Fibroblast of villous mesenchyme (primary cell): ENCODE measurements at regions not wholly inside any gene's neighbourhood (a gene's known extent, or its start where the extent isn't known, plus 50 kb on each side); places are given as distances from the start of the nearest gene placed in this dataset.
A peak's percentile ranks its signal among the peaks of the same experiment; 100 is the strongest.

Experiments used
- DNase-seq: peaks from one replicate; pipeline ENCODE4 v3.0.0-alpha.2; 2010; ENCODE audit warnings: low read depth
- H3K4me3 ChIP-seq: 2 replicates; pipeline ENCODE4 v1.5.1; 2011; ENCODE audit warnings: low read depth, mild to moderate bottlenecking, low read length
- TF ChIP-seq, protein P1 (sequence below): IDR thresholded peaks from 2 replicates; pipeline ENCODE4 v1.5.1; 2012; ENCODE audit warnings: low read depth, mild to moderate bottlenecking, low read length; ENCODE audit not compliant: insufficient read depth

DNA sequence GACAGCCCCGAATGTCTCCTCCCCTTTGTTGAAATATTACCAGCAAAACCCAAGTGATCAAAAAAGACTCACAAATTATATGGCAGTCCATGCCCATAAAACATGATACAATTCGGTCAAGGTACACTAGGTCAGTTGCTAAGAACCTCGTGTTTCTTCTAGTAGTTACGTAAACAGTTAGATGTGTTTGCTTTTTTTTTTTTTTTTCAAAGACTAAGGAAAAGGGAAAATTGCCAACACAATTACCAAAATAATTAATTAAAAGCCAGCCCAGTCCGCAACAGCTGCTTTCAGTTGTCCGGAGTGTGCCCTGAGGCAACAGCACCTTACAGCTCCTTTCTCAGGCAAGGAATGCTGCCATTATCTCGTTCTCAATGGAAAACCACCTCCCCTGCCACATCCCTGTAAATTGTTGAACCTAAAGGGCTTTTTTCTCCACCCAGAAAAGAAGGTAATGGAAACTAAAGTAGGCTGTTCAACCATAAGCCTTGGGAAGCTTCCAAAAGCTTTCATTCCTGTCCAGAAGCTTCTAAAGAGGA is 129.2 kb upstream of the TSC22D2 start:
- TF ChIP-seq, protein P1, sequence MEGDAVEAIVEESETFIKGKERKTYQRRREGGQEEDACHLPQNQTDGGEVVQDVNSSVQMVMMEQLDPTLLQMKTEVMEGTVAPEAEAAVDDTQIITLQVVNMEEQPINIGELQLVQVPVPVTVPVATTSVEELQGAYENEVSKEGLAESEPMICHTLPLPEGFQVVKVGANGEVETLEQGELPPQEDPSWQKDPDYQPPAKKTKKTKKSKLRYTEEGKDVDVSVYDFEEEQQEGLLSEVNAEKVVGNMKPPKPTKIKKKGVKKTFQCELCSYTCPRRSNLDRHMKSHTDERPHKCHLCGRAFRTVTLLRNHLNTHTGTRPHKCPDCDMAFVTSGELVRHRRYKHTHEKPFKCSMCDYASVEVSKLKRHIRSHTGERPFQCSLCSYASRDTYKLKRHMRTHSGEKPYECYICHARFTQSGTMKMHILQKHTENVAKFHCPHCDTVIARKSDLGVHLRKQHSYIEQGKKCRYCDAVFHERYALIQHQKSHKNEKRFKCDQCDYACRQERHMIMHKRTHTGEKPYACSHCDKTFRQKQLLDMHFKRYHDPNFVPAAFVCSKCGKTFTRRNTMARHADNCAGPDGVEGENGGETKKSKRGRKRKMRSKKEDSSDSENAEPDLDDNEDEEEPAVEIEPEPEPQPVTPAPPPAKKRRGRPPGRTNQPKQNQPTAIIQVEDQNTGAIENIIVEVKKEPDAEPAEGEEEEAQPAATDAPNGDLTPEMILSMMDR = no peak
- peak; percentile 47 for DNase-seq

DNA sequence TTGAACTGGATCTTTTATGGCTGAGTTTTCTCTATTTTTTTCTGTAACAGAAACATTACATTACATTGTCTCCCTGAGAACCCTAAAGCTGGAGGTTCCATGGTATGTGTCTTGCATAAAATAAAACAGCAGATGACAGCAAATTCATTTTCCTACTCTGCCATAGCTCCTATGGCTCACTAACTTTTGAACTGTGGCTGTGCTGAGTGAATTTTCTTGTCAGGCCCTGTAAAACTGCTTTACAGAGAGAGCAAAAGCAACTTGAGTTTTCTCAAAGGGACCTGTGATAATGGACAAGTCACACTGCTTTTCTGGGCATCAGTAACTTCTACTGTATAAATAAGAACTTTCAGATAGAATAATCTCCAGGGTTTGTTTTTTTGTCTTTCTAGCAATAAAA is 129.9 kb upstream of the TSC22D2 start:
- no peak overlapping the region for H3K4me3 ChIP-seq
- DNase-seq = no peak
- TF ChIP-seq, protein P1 = no peak

More for the DNA sequence above, 129.2 kb upstream of the TSC22D2 start:
- no peak overlapping the region for H3K4me3 ChIP-seq

DNA sequence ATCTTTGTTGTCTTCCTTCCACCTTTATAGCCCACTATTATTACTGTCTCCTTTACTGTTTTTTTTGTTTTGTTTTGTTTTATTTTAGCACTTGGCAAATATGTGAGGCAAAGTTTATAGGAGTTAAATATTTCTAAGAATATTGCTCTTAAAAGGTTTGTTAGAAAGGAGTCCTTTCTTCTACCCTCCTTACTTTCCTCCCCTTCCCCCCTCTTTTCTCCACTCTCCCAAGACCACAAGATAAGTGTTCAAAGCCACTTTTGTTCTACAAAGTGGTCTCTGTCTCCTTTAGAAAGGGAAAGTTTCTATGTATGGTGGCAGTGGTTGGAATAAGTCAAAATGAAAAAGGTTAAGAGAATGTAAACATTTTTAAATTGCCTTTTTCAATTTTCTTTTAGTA is 130.7 kb upstream of the TSC22D2 start:
- DNase-seq = no peak
- TF ChIP-seq, protein P1 = no peak
- H3K4me3 ChIP-seq = no peak overlapping the region

DNA sequence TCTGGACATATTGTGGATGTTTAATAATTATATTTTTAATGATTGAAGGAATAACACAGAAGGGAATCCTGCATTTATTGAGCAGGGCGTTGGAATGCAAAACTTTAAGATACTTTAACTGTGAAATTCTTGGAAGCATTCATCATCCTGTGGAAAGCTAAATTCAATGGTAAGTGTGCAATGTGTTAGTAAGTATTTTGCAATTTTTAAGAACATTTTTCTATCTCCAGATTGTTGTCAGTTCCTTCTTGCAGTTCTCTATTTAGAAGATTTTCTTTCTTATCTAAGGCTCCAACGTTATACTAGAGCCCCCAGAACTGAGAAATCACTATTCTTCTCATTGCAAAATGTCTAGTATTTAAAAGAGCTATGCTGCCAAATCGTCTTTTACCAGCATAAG is 132.2 kb upstream of the TSC22D2 start:
- DNase-seq = peak; percentile 17
- TF ChIP-seq, protein P1 = no peak

DNA sequence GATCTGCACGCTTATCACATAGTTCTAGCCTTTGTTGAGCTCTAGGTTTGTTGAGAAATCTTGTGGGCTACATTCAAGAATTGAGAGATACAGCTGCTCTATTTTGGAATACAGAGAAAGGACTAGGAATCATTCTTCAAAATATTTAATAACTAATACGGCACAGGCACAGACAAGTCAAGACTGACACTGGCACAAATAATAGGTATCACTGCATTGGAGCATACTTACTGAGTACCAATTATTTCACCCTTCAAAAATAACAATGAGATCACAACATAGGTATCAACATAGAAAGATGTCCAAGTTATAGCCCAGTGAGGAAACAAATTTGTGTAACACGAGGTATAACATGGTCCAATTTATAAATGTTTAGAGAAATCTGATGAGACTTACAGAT is 133.7 kb upstream of the TSC22D2 start:
- H3K4me3 ChIP-seq = no peak overlapping the region
- TF ChIP-seq, protein P1 = no peak
- no peak for DNase-seq

More for the DNA sequence above, 132.2 kb upstream of the TSC22D2 start:
- no peak overlapping the region for H3K4me3 ChIP-seq

DNA sequence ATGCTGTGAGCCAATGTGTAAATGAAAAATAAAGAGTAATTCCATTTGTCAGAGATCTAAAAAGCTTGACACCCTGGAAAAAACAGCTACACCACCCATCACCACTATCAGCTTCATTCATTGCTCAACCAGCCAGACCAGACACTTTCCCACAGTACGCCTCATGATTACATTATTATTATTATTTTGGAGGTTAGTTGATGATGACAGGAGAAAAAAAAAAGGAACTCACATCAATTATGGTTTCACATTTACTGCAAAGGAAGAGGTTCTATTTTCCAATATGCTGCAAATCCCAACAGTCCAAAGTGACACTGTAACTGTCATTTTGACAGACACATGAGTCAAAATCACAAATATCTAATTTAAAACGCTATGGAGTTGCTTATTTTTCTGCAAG is 134.7 kb upstream of the TSC22D2 start:
- no peak for DNase-seq
- TF ChIP-seq, protein P1 = no peak
- no peak overlapping the region for H3K4me3 ChIP-seq

DNA sequence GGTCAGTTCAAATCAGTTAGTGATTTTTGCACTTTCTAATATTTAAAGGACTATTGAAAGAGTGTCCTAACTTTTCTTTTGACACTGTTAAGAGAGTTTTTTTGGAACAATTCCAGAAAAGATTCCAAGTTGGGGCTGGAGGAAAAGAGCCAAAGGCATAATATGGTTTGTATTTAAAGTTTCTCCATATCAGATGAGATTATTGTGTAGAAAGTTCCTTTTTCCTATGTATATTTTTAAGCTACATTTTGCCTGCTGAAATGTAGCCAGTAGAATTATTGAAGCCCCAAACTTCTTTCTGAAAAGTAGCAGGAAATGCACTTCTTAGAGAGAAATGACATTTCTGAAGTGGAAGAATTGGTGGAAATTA is 136.5 kb upstream of the TSC22D2 start:
- TF ChIP-seq, protein P1 = no peak
- no peak overlapping the region for H3K4me3 ChIP-seq
- DNase-seq = no peak
